WTC11 (cell line): ENCODE measurements at regions not wholly inside any gene's neighbourhood (a gene's known extent, or its start where the extent isn't known, plus 50 kb on each side); places are given as distances from the start of the nearest gene placed in this dataset.

Source experiments
- ATAC-seq: fragments of 200-7000 bp; cut with Tn5 transposase; 2 replicates; pipeline ENCODE4 v1.10.0; 2021; ENCODE audit warnings: mild to moderate bottlenecking, moderate library complexity
- CTCF ChIA-PET: fragments of 300-600 bp; sonication (Branson Sonifier 250); formaldehyde crosslinking; loops from one replicate; lab custom pipeline; 2021; ENCODE audit warnings: antibody characterized with exemption; lab: Charles Lee
- POLR2A ChIA-PET: fragments of 350-600 bp; sonication (Branson Sonifier 250); formaldehyde crosslinking; loops from one replicate; lab custom pipeline; 2021; ENCODE audit warnings: antibody characterized with exemption; lab: Charles Lee
- DNase-seq: peaks from one replicate; pipeline ENCODE4 v3.0.0; 2021; ENCODE audit warnings: low spot score
- H3K27ac Mint-ChIP-seq: 2 replicates; pipeline ENCODE4 v1.8.0; 2021; ENCODE audit warnings: mixed read lengths
- H3K27me3 Mint-ChIP-seq: 2 replicates; pipeline ENCODE4 v1.8.0; 2021; ENCODE audit warnings: low read depth, mild to moderate bottlenecking, moderate library complexity, mixed read lengths
- H3K36me3 Mint-ChIP-seq: 2 replicates; pipeline ENCODE4 v1.8.0; 2021; ENCODE audit warnings: mixed read lengths
- H3K4me1 Mint-ChIP-seq: 2 replicates; pipeline ENCODE4 v1.8.0; 2022; ENCODE audit warnings: mixed read lengths
- H3K4me3 Mint-ChIP-seq: 2 replicates; pipeline ENCODE4 v1.8.0; 2021; ENCODE audit warnings: mild to moderate bottlenecking, moderate library complexity, mixed read lengths
- H3K9me3 Mint-ChIP-seq: 2 replicates; pipeline ENCODE4 v1.8.0; 2021; ENCODE audit warnings: mixed read lengths
- ATF1 ChIP-seq: sonication (generic); formaldehyde crosslinking; IDR thresholded peaks from 2 replicates; pipeline ENCODE4 v1.8.1; 2023; ENCODE audit warnings: mild to moderate bottlenecking, moderate library complexity, missing genetic modification reagents
- ATF6 ChIP-seq: sonication (generic); formaldehyde crosslinking; IDR thresholded peaks from 2 replicates; pipeline ENCODE4 v1.8.1; 2023; ENCODE audit warnings: mild to moderate bottlenecking, missing genetic modification reagents
- CDX4 ChIP-seq: fragments of 250-450 bp; sonication (Bioruptor Pico); IDR thresholded peaks from 2 replicates; pipeline ENCODE4 v1.9.0; 2021; ENCODE audit warnings: moderate library complexity, mild to moderate bottlenecking, inconsistent platforms, borderline replicate concordance
- CREM ChIP-seq: sonication (generic); formaldehyde crosslinking; IDR thresholded peaks from 2 replicates; pipeline ENCODE4 v1.8.1; 2022; ENCODE audit warnings: mild to moderate bottlenecking, missing genetic modification reagents, moderate library complexity
- JAZF1 ChIP-seq: fragments of 250-450 bp; sonication (Bioruptor Pico); IDR thresholded peaks from 2 replicates; pipeline ENCODE4 v1.9.0; 2021; ENCODE audit warnings: moderate library complexity, mild to moderate bottlenecking, inconsistent platforms
- JUN ChIP-seq: sonication (generic); formaldehyde crosslinking; IDR thresholded peaks from 2 replicates; pipeline ENCODE4 v1.8.0; 2023; ENCODE audit warnings: mild to moderate bottlenecking, missing genetic modification reagents
- KAT7 ChIP-seq: sonication (generic); formaldehyde crosslinking; IDR thresholded peaks from 2 replicates; pipeline ENCODE4 v1.8.1; 2023; ENCODE audit warnings: missing genetic modification reagents, mild to moderate bottlenecking, borderline replicate concordance
- MXD4 ChIP-seq: fragments of 250-450 bp; sonication (Bioruptor Pico); IDR thresholded peaks from 2 replicates; pipeline ENCODE4 v1.8.0; 2021; ENCODE audit warnings: mild to moderate bottlenecking, moderate library complexity, borderline replicate concordance
- SMAD3 ChIP-seq: sonication (generic); formaldehyde crosslinking; IDR thresholded peaks from 2 replicates; pipeline ENCODE4 v1.8.0; 2022; ENCODE audit warnings: missing genetic modification reagents, mild to moderate bottlenecking, borderline replicate concordance
- SOX15 ChIP-seq: fragments of 250-450 bp; sonication (Bioruptor Pico); IDR thresholded peaks from 2 replicates; pipeline ENCODE4 v1.9.0; 2021; ENCODE audit warnings: mild to moderate bottlenecking
- ZBTB21 ChIP-seq: sonication (generic); formaldehyde crosslinking; IDR thresholded peaks from 2 replicates; pipeline ENCODE4 v1.8.1; 2023; ENCODE audit warnings: mild to moderate bottlenecking, missing genetic modification reagents, borderline replicate concordance
- ZNF121 ChIP-seq: sonication (generic); formaldehyde crosslinking; IDR thresholded peaks from 2 replicates; pipeline ENCODE4 v1.8.0; 2023; ENCODE audit warnings: missing genetic modification reagents
- ZNF317 ChIP-seq: sonication (generic); formaldehyde crosslinking; IDR thresholded peaks from 2 replicates; pipeline ENCODE4 v1.8.1; 2023; ENCODE audit warnings: low read depth, mild to moderate bottlenecking, moderate library complexity, missing genetic modification reagents, borderline replicate concordance
- ZNF671 ChIP-seq: fragments of 250-450 bp; sonication (Bioruptor Pico); IDR thresholded peaks from 2 replicates; pipeline ENCODE4 v1.8.0; 2021; ENCODE audit warnings: mild to moderate bottlenecking
- TF ChIP-seq, protein P1 (sequence below): sonication (generic); formaldehyde crosslinking; IDR thresholded peaks from 2 replicates; pipeline ENCODE4 v1.8.1; 2022; ENCODE audit warnings: missing genetic modification reagents, borderline replicate concordance
- TF ChIP-seq, protein P2 (sequence below): sonication (generic); formaldehyde crosslinking; IDR thresholded peaks from 2 replicates; pipeline ENCODE4 v1.8.0; 2023; ENCODE audit warnings: mild to moderate bottlenecking, missing genetic modification reagents
- TF ChIP-seq, protein P3 (sequence below): sonication (generic); formaldehyde crosslinking; IDR thresholded peaks from 2 replicates; pipeline ENCODE4 v1.8.1; 2023; ENCODE audit warnings: mild to moderate bottlenecking, missing genetic modification reagents
- TF ChIP-seq, protein P4 (sequence below): sonication (generic); formaldehyde crosslinking; conservative IDR thresholded peaks from 2 replicates; pipeline ENCODE4 v1.8.1; 2023; ENCODE audit warnings: mild to moderate bottlenecking, low read depth, missing genetic modification reagents, moderate library complexity
- TF ChIP-seq, protein P5 (sequence below): sonication (generic); formaldehyde crosslinking; IDR thresholded peaks from 2 replicates; pipeline ENCODE4 v1.8.1; 2023; ENCODE audit warnings: mild to moderate bottlenecking, moderate library complexity, missing genetic modification reagents

DNA sequence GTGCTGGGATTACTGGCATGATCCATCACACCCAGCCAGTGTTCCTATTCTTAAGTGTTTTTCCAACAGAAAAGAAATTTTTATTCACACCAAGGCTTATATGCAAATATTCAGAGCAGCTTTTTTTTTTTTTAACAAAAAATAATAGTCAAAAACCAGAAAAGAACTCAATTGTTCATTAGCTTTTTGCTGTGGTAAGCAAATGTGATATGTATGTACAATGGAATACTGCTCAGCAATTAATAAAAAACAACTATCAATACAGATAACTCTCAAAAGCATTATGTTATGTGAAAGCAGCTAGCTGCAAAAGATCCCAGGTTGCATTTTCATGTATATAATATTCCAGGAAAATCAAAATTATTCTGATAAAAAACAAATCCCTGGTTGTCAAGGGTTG is 132.3 kb downstream of the SLIT2 start:
- Mint-ChIP-seq H3K27ac (no peak overlapping the region), H3K4me1 (peaks cover 5% of the 10 kb centered on the region), H3K36me3 (no peaks in the 10 kb centered on the region), H3K4me3 (no peak overlapping the region), H3K9me3 (no peaks in the 10 kb centered on the region), H3K27me3 (no peaks in the 10 kb centered on the region)
- ChIA-PET CTCF (interaction anchor here (2.7 kb wide), 1 partner anchor 11 kb away, joined by 15 read pairs; no protein-coding TSS in a partner anchor), POLR2A (interaction anchor here (0.8 kb wide), 1 partner anchor 38 kb away, joined by 3 read pairs; no protein-coding TSS in a partner anchor)
- no peak for DNase-seq
- no peak for ATAC-seq
- TF ChIP-seq ZNF671 (CRISPR knock-in tag): no peak
- no peak for TF ChIP-seq ATF1 (CRISPR knock-in tag)
- TF ChIP-seq, protein P1, sequence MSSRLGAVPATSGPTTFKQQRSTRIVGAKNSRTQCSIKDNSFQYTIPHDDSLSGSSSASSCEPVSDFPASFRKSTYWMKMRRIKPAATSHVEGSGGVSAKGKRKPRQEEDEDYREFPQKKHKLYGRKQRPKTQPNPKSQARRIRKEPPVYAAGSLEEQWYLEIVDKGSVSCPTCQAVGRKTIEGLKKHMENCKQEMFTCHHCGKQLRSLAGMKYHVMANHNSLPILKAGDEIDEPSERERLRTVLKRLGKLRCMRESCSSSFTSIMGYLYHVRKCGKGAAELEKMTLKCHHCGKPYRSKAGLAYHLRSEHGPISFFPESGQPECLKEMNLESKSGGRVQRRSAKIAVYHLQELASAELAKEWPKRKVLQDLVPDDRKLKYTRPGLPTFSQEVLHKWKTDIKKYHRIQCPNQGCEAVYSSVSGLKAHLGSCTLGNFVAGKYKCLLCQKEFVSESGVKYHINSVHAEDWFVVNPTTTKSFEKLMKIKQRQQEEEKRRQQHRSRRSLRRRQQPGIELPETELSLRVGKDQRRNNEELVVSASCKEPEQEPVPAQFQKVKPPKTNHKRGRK (CRISPR knock-in tag): no peak
- no peak for TF ChIP-seq JAZF1 (CRISPR knock-in tag)
- no peak for TF ChIP-seq CDX4
- no peak for TF ChIP-seq ZNF317 (CRISPR knock-in tag)
- no peak for TF ChIP-seq CREM (CRISPR knock-in tag)
- no peak for TF ChIP-seq SOX15
- TF ChIP-seq ZNF121: no peak
- TF ChIP-seq ATF6 (CRISPR knock-in tag): no peak
- TF ChIP-seq, protein P2, sequence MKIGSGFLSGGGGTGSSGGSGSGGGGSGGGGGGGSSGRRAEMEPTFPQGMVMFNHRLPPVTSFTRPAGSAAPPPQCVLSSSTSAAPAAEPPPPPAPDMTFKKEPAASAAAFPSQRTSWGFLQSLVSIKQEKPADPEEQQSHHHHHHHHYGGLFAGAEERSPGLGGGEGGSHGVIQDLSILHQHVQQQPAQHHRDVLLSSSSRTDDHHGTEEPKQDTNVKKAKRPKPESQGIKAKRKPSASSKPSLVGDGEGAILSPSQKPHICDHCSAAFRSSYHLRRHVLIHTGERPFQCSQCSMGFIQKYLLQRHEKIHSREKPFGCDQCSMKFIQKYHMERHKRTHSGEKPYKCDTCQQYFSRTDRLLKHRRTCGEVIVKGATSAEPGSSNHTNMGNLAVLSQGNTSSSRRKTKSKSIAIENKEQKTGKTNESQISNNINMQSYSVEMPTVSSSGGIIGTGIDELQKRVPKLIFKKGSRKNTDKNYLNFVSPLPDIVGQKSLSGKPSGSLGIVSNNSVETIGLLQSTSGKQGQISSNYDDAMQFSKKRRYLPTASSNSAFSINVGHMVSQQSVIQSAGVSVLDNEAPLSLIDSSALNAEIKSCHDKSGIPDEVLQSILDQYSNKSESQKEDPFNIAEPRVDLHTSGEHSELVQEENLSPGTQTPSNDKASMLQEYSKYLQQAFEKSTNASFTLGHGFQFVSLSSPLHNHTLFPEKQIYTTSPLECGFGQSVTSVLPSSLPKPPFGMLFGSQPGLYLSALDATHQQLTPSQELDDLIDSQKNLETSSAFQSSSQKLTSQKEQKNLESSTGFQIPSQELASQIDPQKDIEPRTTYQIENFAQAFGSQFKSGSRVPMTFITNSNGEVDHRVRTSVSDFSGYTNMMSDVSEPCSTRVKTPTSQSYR (CRISPR knock-in tag): no peak
- TF ChIP-seq, all 79 proteins: peak for 0

- H3K27me3 Mint-ChIP-seq: no peaks in the 10 kb centered on the region
- TF ChIP-seq ZBTB21 (CRISPR knock-in tag) (no peak), MXD4 (no peak), SMAD3 (CRISPR knock-in tag) (no peak), KAT7 (no peak), JUN (CRISPR knock-in tag) (no peak), ZNF671 (CRISPR knock-in tag) (no peak)
- TF ChIP-seq, protein P3, sequence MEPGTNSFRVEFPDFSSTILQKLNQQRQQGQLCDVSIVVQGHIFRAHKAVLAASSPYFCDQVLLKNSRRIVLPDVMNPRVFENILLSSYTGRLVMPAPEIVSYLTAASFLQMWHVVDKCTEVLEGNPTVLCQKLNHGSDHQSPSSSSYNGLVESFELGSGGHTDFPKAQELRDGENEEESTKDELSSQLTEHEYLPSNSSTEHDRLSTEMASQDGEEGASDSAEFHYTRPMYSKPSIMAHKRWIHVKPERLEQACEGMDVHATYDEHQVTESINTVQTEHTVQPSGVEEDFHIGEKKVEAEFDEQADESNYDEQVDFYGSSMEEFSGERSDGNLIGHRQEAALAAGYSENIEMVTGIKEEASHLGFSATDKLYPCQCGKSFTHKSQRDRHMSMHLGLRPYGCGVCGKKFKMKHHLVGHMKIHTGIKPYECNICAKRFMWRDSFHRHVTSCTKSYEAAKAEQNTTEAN (CRISPR knock-in tag): no peak
- TF ChIP-seq, protein P4, sequence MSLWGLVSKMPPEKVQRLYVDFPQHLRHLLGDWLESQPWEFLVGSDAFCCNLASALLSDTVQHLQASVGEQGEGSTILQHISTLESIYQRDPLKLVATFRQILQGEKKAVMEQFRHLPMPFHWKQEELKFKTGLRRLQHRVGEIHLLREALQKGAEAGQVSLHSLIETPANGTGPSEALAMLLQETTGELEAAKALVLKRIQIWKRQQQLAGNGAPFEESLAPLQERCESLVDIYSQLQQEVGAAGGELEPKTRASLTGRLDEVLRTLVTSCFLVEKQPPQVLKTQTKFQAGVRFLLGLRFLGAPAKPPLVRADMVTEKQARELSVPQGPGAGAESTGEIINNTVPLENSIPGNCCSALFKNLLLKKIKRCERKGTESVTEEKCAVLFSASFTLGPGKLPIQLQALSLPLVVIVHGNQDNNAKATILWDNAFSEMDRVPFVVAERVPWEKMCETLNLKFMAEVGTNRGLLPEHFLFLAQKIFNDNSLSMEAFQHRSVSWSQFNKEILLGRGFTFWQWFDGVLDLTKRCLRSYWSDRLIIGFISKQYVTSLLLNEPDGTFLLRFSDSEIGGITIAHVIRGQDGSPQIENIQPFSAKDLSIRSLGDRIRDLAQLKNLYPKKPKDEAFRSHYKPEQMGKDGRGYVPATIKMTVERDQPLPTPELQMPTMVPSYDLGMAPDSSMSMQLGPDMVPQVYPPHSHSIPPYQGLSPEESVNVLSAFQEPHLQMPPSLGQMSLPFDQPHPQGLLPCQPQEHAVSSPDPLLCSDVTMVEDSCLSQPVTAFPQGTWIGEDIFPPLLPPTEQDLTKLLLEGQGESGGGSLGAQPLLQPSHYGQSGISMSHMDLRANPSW (CRISPR knock-in tag): no peak
- TF ChIP-seq, protein P5, sequence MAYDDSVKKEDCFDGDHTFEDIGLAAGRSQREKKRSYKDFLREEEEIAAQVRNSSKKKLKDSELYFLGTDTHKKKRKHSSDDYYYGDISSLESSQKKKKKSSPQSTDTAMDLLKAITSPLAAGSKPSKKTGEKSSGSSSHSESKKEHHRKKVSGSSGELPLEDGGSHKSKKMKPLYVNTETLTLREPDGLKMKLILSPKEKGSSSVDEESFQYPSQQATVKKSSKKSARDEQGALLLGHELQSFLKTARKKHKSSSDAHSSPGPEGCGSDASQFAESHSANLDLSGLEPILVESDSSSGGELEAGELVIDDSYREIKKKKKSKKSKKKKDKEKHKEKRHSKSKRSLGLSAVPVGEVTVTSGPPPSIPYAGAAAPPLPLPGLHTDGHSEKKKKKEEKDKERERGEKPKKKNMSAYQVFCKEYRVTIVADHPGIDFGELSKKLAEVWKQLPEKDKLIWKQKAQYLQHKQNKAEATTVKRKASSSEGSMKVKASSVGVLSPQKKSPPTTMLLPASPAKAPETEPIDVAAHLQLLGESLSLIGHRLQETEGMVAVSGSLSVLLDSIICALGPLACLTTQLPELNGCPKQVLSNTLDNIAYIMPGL (CRISPR knock-in tag): no peak
Observed at GRCh38 chr4:20384456-20384855, 132.8 kb downstream of the SLIT2 start.

More at GRCh38 chr4:20384456-20384855, 132.8 kb downstream of the SLIT2 start:
- Mint-ChIP-seq H3K9me3 (no peaks in the 10 kb centered on the region), H3K27ac (no peak overlapping the region), H3K36me3 (no peaks in the 10 kb centered on the region), H3K4me3 (no peak overlapping the region), H3K4me1 (peaks cover 3% of the 10 kb centered on the region)
- no peak for ATAC-seq
- no peak for DNase-seq
- ChIA-PET CTCF (interaction anchor here (2.7 kb wide), 1 partner anchor 11 kb away, joined by 15 read pairs; no protein-coding TSS in a partner anchor), POLR2A (no interaction called here)
